ENCODE measurements at regions not wholly inside any gene's neighbourhood (a gene's known extent, or its start where the extent isn't known, plus 50 kb on each side); places are given as distances from the start of the nearest gene placed in this dataset.

GRCh38 chr5:73273379-73274050, 100.5 kb downstream of the TMEM174 start:
- H3K36me3 ChIP-seq (ENCODE audit: control insufficient read depth in 5 of 5, insufficient read depth in 5 of 5, low read length in 5 of 5) = no peaks in the 10 kb centered on the region
- H3K9ac ChIP-seq (ENCODE audit: low read length in 5 of 5) = no peak overlapping the region
- H3K4me1 ChIP-seq (ENCODE audit: control insufficient read depth in 5 of 5, insufficient read depth in 5 of 5, low read length in 5 of 5) = peaks cover 0 to 13% (median 9%) of the 10 kb centered on the region in 5 donors
- peaks cover 0 to 12% (median 5%) of the 10 kb centered on the region in 5 donors for H3K27me3 ChIP-seq (ENCODE audit: control insufficient read depth in 5 of 5, insufficient read depth in 4 of 5, low read length in 5 of 5)
- H3K27ac ChIP-seq (ENCODE audit: low read depth, low read length) = no peak overlapping the region
- no peaks in the 10 kb centered on the region for H3K9me3 ChIP-seq (ENCODE audit: control insufficient read depth in 5 of 5, low read length in 5 of 5)
- H3K4me3 ChIP-seq (ENCODE audit: low read depth in 1 of 5, low read length in 5 of 5) = no peak overlapping the region

- Histone ChIP-seq H3K9me3 (ENCODE audit: control insufficient read depth in 5 of 5, low read length in 5 of 5) (no peaks in the 10 kb centered on the region), H3K4me3 (ENCODE audit: low read depth in 1 of 5, low read length in 5 of 5) (no peak overlapping the region), H3K9ac (ENCODE audit: low read length in 5 of 5) (no peak overlapping the region), H3K27ac (ENCODE audit: low read depth, low read length) (no peak overlapping the region), H3K27me3 (ENCODE audit: control insufficient read depth in 5 of 5, insufficient read depth in 4 of 5, low read length in 5 of 5) (peaks cover 0 to 12% (median 5%) of the 10 kb centered on the region in 5 donors), H3K36me3 (ENCODE audit: control insufficient read depth in 5 of 5, insufficient read depth in 5 of 5, low read length in 5 of 5) (no peaks in the 10 kb centered on the region), H3K4me1 (ENCODE audit: control insufficient read depth in 5 of 5, insufficient read depth in 5 of 5, low read length in 5 of 5) (peaks cover 0 to 13% (median 9%) of the 10 kb centered on the region in 5 donors)
Observed at GRCh38 chr5:73272351-73272750, 99.4 kb downstream of the TMEM174 start.

GRCh38 chr5:73268826-73269225, 95.8 kb downstream of the TMEM174 start:
- H3K27ac ChIP-seq (ENCODE audit: low read depth, low read length) = no peak overlapping the region

GRCh38 chr5:73267766-73268435, 94.9 kb downstream of the TMEM174 start:
- no peak overlapping the region for H3K9ac ChIP-seq (ENCODE audit: low read length in 5 of 5)
- H3K36me3 ChIP-seq (ENCODE audit: control insufficient read depth in 5 of 5, insufficient read depth in 5 of 5, low read length in 5 of 5) = no peaks in the 10 kb centered on the region
- no peaks in the 10 kb centered on the region for H3K4me1 ChIP-seq (ENCODE audit: control insufficient read depth in 5 of 5, insufficient read depth in 5 of 5, low read length in 5 of 5)
- peaks cover 0 to 11% (median 4%) of the 10 kb centered on the region in 5 donors for H3K27me3 ChIP-seq (ENCODE audit: control insufficient read depth in 5 of 5, insufficient read depth in 4 of 5, low read length in 5 of 5)
- H3K4me3 ChIP-seq (ENCODE audit: low read depth in 1 of 5, low read length in 5 of 5) = no peak overlapping the region
- H3K9me3 ChIP-seq (ENCODE audit: control insufficient read depth in 5 of 5, low read length in 5 of 5) = no peaks in the 10 kb centered on the region
- no peak overlapping the region for H3K27ac ChIP-seq (ENCODE audit: low read depth, low read length)

More at GRCh38 chr5:73268826-73269225, 95.8 kb downstream of the TMEM174 start:
- H3K4me3 ChIP-seq (ENCODE audit: low read depth in 1 of 5, low read length in 5 of 5) = no peak overlapping the region
- H3K36me3 ChIP-seq (ENCODE audit: control insufficient read depth in 5 of 5, insufficient read depth in 5 of 5, low read length in 5 of 5) = no peaks in the 10 kb centered on the region
- H3K4me1 ChIP-seq (ENCODE audit: control insufficient read depth in 5 of 5, insufficient read depth in 5 of 5, low read length in 5 of 5) = no peaks in the 10 kb centered on the region
- no peaks in the 10 kb centered on the region for H3K9me3 ChIP-seq (ENCODE audit: control insufficient read depth in 5 of 5, low read length in 5 of 5)
- peaks cover 0 to 12% (median 5%) of the 10 kb centered on the region in 5 donors for H3K27me3 ChIP-seq (ENCODE audit: control insufficient read depth in 5 of 5, insufficient read depth in 4 of 5, low read length in 5 of 5)
- no peak overlapping the region for H3K9ac ChIP-seq (ENCODE audit: low read length in 5 of 5)

GRCh38 chr5:73266925-73267765, 94.2 kb downstream of the TMEM174 start:
- H3K27me3 ChIP-seq (ENCODE audit: control insufficient read depth in 5 of 5, insufficient read depth in 4 of 5, low read length in 5 of 5) = peaks cover 0 to 8% (median 4%) of the 10 kb centered on the region in 5 donors
- H3K4me1 ChIP-seq (ENCODE audit: control insufficient read depth in 5 of 5, insufficient read depth in 5 of 5, low read length in 5 of 5) = no peaks in the 10 kb centered on the region
- no peak overlapping the region for H3K4me3 ChIP-seq (ENCODE audit: low read depth in 1 of 5, low read length in 5 of 5)
- no peaks in the 10 kb centered on the region for H3K36me3 ChIP-seq (ENCODE audit: control insufficient read depth in 5 of 5, insufficient read depth in 5 of 5, low read length in 5 of 5)
- H3K27ac ChIP-seq (ENCODE audit: low read depth, low read length) = no peak overlapping the region
- no peak overlapping the region for H3K9ac ChIP-seq (ENCODE audit: low read length in 5 of 5)
- H3K9me3 ChIP-seq (ENCODE audit: control insufficient read depth in 5 of 5, low read length in 5 of 5) = no peaks in the 10 kb centered on the region

- Histone ChIP-seq H3K9me3 (ENCODE audit: control insufficient read depth in 5 of 5, low read length in 5 of 5) (no peaks in the 10 kb centered on the region), H3K9ac (ENCODE audit: low read length in 5 of 5) (no peak overlapping the region), H3K4me1 (ENCODE audit: control insufficient read depth in 5 of 5, insufficient read depth in 5 of 5, low read length in 5 of 5) (no peaks in the 10 kb centered on the region), H3K27me3 (ENCODE audit: control insufficient read depth in 5 of 5, insufficient read depth in 4 of 5, low read length in 5 of 5) (peaks cover 0 to 8% (median 4%) of the 10 kb centered on the region in 5 donors), H3K27ac (ENCODE audit: low read depth, low read length) (no peak overlapping the region), H3K4me3 (ENCODE audit: low read depth in 1 of 5, low read length in 5 of 5) (no peak overlapping the region), H3K36me3 (ENCODE audit: control insufficient read depth in 5 of 5, insufficient read depth in 5 of 5, low read length in 5 of 5) (no peaks in the 10 kb centered on the region)
Observed at GRCh38 chr5:73266176-73266738, 93.3 kb downstream of the TMEM174 start.

- Histone ChIP-seq H3K27ac (ENCODE audit: low read depth, low read length) (no peak overlapping the region), H3K9me3 (ENCODE audit: control insufficient read depth in 5 of 5, low read length in 5 of 5) (no peaks in the 10 kb centered on the region), H3K27me3 (ENCODE audit: control insufficient read depth in 5 of 5, insufficient read depth in 4 of 5, low read length in 5 of 5) (peaks cover 0 to 8% (median 4%) of the 10 kb centered on the region in 5 donors), H3K4me3 (ENCODE audit: low read depth in 1 of 5, low read length in 5 of 5) (no peak overlapping the region), H3K9ac (ENCODE audit: low read length in 5 of 5) (no peak overlapping the region), H3K4me1 (ENCODE audit: control insufficient read depth in 5 of 5, insufficient read depth in 5 of 5, low read length in 5 of 5) (no peaks in the 10 kb centered on the region), H3K36me3 (ENCODE audit: control insufficient read depth in 5 of 5, insufficient read depth in 5 of 5, low read length in 5 of 5) (no peaks in the 10 kb centered on the region)
Observed at GRCh38 chr5:73265641-73266040, 92.6 kb downstream of the TMEM174 start.

- no peaks in the 10 kb centered on the region for H3K4me1 ChIP-seq (ENCODE audit: control insufficient read depth in 5 of 5, insufficient read depth in 5 of 5, low read length in 5 of 5)
- H3K36me3 ChIP-seq (ENCODE audit: control insufficient read depth in 5 of 5, insufficient read depth in 5 of 5, low read length in 5 of 5) = no peaks in the 10 kb centered on the region
- no peak overlapping the region for H3K9ac ChIP-seq (ENCODE audit: low read length in 5 of 5)
- H3K27ac ChIP-seq (ENCODE audit: low read depth, low read length) = no peak overlapping the region
- no peak overlapping the region for H3K4me3 ChIP-seq (ENCODE audit: low read depth in 1 of 5, low read length in 5 of 5)
- no peaks in the 10 kb centered on the region for H3K9me3 ChIP-seq (ENCODE audit: control insufficient read depth in 5 of 5, low read length in 5 of 5)
- H3K27me3 ChIP-seq (ENCODE audit: control insufficient read depth in 5 of 5, insufficient read depth in 4 of 5, low read length in 5 of 5) = no peaks in the 10 kb centered on the region
Observed at GRCh38 chr5:73264631-73265030, 91.6 kb downstream of the TMEM174 start.

- H3K9me3 ChIP-seq (ENCODE audit: control insufficient read depth in 5 of 5, low read length in 5 of 5) = no peaks in the 10 kb centered on the region
- no peak overlapping the region for H3K27ac ChIP-seq (ENCODE audit: low read depth, low read length)
- no peak overlapping the region for H3K4me3 ChIP-seq (ENCODE audit: low read depth in 1 of 5, low read length in 5 of 5)
- H3K4me1 ChIP-seq (ENCODE audit: control insufficient read depth in 5 of 5, insufficient read depth in 5 of 5, low read length in 5 of 5) = no peaks in the 10 kb centered on the region
- H3K36me3 ChIP-seq (ENCODE audit: control insufficient read depth in 5 of 5, insufficient read depth in 5 of 5, low read length in 5 of 5) = no peaks in the 10 kb centered on the region
- H3K9ac ChIP-seq (ENCODE audit: low read length in 5 of 5) = no peak overlapping the region
- no peaks in the 10 kb centered on the region for H3K27me3 ChIP-seq (ENCODE audit: control insufficient read depth in 5 of 5, insufficient read depth in 4 of 5, low read length in 5 of 5)
Observed at GRCh38 chr5:73263001-73263710, 90.2 kb downstream of the TMEM174 start.
